ENCODE measurements at regions not wholly inside any gene's neighbourhood (a gene's known extent, or its start where the extent isn't known, plus 50 kb on each side); places are given as distances from the start of the nearest gene placed in this dataset.

- TF ChIP-seq, protein P1, sequence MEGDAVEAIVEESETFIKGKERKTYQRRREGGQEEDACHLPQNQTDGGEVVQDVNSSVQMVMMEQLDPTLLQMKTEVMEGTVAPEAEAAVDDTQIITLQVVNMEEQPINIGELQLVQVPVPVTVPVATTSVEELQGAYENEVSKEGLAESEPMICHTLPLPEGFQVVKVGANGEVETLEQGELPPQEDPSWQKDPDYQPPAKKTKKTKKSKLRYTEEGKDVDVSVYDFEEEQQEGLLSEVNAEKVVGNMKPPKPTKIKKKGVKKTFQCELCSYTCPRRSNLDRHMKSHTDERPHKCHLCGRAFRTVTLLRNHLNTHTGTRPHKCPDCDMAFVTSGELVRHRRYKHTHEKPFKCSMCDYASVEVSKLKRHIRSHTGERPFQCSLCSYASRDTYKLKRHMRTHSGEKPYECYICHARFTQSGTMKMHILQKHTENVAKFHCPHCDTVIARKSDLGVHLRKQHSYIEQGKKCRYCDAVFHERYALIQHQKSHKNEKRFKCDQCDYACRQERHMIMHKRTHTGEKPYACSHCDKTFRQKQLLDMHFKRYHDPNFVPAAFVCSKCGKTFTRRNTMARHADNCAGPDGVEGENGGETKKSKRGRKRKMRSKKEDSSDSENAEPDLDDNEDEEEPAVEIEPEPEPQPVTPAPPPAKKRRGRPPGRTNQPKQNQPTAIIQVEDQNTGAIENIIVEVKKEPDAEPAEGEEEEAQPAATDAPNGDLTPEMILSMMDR (IDR thresholded peaks at IDR 0.05; ENCODE audit: control extremely low read depth in 1 of 3, insufficient read depth in 1 of 3, low read depth in 1 of 3, low read length in 3 of 3): no peak
- TF ChIP-seq GTF2F1 (IDR thresholded peaks at IDR 0.05; ENCODE audit: borderline replicate concordance, low read depth, low read length) (no peak), EZH2 (IDR thresholded peaks at IDR 0.05; ENCODE audit: low read depth, low read length, severe bottlenecking) (no peak), TAF1 (IDR thresholded peaks at IDR 0.05; ENCODE audit: low read depth, low read length) (no peak), SRF (IDR thresholded peaks at IDR 0.05; ENCODE audit: low read depth, low read length) (no peak), USF2 (IDR thresholded peaks at IDR 0.05; ENCODE audit: low read length) (no peak)
Measured at GRCh38 chr1:59039551-59039950, 255.7 kb upstream of the JUN start.

Measured in H1 (cell line).